ENCODE measurements at regions not wholly inside any gene's neighbourhood (a gene's known extent, or its start where the extent isn't known, plus 50 kb on each side); places are given as distances from the start of the nearest gene placed in this dataset.

DNA sequence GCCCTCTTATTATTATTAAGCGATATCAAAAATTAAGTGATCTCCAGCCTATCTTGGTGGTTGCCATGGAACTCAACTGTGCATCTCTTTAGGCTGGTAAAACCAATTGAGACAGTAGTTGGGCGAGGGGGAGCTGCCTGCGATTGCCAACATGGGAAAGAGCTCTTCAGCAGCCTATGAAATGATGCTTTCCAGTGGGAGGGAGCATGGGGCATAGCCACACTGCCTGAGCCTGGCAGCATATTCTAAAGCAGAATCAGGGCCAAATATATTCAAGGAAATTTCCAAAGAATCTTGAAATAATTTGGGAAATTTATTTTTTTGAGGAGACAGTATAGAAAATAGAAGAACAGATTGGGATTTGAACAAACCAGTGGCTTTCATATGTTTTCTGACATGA, 126.9 kb upstream of the DNAH14 start (continued):
- TF ChIP-seq, protein P1, sequence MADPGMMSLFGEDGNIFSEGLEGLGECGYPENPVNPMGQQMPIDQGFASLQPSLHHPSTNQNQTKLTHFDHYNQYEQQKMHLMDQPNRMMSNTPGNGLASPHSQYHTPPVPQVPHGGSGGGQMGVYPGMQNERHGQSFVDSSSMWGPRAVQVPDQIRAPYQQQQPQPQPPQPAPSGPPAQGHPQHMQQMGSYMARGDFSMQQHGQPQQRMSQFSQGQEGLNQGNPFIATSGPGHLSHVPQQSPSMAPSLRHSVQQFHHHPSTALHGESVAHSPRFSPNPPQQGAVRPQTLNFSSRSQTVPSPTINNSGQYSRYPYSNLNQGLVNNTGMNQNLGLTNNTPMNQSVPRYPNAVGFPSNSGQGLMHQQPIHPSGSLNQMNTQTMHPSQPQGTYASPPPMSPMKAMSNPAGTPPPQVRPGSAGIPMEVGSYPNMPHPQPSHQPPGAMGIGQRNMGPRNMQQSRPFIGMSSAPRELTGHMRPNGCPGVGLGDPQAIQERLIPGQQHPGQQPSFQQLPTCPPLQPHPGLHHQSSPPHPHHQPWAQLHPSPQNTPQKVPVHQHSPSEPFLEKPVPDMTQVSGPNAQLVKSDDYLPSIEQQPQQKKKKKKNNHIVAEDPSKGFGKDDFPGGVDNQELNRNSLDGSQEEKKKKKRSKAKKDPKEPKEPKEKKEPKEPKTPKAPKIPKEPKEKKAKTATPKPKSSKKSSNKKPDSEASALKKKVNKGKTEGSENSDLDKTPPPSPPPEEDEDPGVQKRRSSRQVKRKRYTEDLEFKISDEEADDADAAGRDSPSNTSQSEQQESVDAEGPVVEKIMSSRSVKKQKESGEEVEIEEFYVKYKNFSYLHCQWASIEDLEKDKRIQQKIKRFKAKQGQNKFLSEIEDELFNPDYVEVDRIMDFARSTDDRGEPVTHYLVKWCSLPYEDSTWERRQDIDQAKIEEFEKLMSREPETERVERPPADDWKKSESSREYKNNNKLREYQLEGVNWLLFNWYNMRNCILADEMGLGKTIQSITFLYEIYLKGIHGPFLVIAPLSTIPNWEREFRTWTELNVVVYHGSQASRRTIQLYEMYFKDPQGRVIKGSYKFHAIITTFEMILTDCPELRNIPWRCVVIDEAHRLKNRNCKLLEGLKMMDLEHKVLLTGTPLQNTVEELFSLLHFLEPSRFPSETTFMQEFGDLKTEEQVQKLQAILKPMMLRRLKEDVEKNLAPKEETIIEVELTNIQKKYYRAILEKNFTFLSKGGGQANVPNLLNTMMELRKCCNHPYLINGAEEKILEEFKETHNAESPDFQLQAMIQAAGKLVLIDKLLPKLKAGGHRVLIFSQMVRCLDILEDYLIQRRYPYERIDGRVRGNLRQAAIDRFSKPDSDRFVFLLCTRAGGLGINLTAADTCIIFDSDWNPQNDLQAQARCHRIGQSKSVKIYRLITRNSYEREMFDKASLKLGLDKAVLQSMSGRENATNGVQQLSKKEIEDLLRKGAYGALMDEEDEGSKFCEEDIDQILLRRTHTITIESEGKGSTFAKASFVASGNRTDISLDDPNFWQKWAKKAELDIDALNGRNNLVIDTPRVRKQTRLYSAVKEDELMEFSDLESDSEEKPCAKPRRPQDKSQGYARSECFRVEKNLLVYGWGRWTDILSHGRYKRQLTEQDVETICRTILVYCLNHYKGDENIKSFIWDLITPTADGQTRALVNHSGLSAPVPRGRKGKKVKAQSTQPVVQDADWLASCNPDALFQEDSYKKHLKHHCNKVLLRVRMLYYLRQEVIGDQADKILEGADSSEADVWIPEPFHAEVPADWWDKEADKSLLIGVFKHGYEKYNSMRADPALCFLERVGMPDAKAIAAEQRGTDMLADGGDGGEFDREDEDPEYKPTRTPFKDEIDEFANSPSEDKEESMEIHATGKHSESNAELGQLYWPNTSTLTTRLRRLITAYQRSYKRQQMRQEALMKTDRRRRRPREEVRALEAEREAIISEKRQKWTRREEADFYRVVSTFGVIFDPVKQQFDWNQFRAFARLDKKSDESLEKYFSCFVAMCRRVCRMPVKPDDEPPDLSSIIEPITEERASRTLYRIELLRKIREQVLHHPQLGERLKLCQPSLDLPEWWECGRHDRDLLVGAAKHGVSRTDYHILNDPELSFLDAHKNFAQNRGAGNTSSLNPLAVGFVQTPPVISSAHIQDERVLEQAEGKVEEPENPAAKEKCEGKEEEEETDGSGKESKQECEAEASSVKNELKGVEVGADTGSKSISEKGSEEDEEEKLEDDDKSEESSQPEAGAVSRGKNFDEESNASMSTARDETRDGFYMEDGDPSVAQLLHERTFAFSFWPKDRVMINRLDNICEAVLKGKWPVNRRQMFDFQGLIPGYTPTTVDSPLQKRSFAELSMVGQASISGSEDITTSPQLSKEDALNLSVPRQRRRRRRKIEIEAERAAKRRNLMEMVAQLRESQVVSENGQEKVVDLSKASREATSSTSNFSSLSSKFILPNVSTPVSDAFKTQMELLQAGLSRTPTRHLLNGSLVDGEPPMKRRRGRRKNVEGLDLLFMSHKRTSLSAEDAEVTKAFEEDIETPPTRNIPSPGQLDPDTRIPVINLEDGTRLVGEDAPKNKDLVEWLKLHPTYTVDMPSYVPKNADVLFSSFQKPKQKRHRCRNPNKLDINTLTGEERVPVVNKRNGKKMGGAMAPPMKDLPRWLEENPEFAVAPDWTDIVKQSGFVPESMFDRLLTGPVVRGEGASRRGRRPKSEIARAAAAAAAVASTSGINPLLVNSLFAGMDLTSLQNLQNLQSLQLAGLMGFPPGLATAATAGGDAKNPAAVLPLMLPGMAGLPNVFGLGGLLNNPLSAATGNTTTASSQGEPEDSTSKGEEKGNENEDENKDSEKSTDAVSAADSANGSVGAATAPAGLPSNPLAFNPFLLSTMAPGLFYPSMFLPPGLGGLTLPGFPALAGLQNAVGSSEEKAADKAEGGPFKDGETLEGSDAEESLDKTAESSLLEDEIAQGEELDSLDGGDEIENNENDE (IDR thresholded peaks at IDR 0.05; ENCODE audit: insufficient replicate concordance, low read length) = no peak
- TF ChIP-seq SIN3A (conservative IDR thresholded peaks at IDR 0.05 in 1 of 2, IDR thresholded peaks at IDR 0.05 in 1 of 2; ENCODE audit: low read depth in 1 of 2, low read length in 2 of 2) (no peak), YY1 (IDR thresholded peaks at IDR 0.05; ENCODE audit: low read depth, low read length) (no peak), JUN (IDR thresholded peaks at IDR 0.05; ENCODE audit: low read depth, low read length) (no peak), TEAD4 (IDR thresholded peaks at IDR 0.05; ENCODE audit: low read depth, low read length) (no peak), CREB1 (IDR thresholded peaks at IDR 0.05) (no peak), SP1 (IDR thresholded peaks at IDR 0.05; ENCODE audit: low read depth, low read length) (no peak), TBP (IDR thresholded peaks at IDR 0.05; ENCODE audit: low read depth, low read length) (no peak)
